HepG2 (cell line): ENCODE measurements at regions not wholly inside any gene's neighbourhood (a gene's known extent, or its start where the extent isn't known, plus 50 kb on each side); places are given as distances from the start of the nearest gene placed in this dataset.

ENCODE experiments used
- FOSL2 ChIP-seq: sonication (generic); formaldehyde crosslinking; IDR thresholded peaks from 2 replicates; pipeline ENCODE4 v1.4.0; 2020; ENCODE audit warnings: missing genetic modification reagents
- GABPA ChIP-seq, 2 experiments: IDR thresholded peaks; 2 replicates each; pipeline ENCODE4 v1.6.1; 2011 to 2016; ENCODE audit warnings: low read depth in 2 of 2, low read length in 1 of 2, missing biosample characterization in 1 of 2, missing genetic modification characterization in 1 of 2
- GTF2F1 ChIP-seq: fragments of 150-350 bp; IDR thresholded peaks from 2 replicates; pipeline ENCODE4 v1.6.1; 2014; ENCODE audit warnings: low read length
- HNRNPLL ChIP-seq: fragments of 200-400 bp; formaldehyde crosslinking; IDR thresholded peaks from 2 replicates; pipeline ENCODE4 v1.6.1; 2017; ENCODE audit warnings: mild to moderate bottlenecking, low read depth, low read length; ENCODE audit not compliant: poor library complexity, severe bottlenecking
- MYNN ChIP-seq: sonication (generic); formaldehyde crosslinking; IDR thresholded peaks from 2 replicates; pipeline ENCODE4 v1.4.0; 2020; ENCODE audit warnings: mild to moderate bottlenecking, low read depth, missing genetic modification reagents
- NCOR1 ChIP-seq: fragments of 200-600 bp; sonication (generic); IDR thresholded peaks from 2 replicates; pipeline ENCODE4 v1.7.0; 2017; ENCODE audit warnings: antibody characterized with exemption, low read length, borderline replicate concordance
- NFIC ChIP-seq: IDR thresholded peaks from 2 replicates; pipeline ENCODE4 v1.6.1; 2012; ENCODE audit warnings: mild to moderate bottlenecking, low read length, inconsistent platforms
- PBX3 ChIP-seq: sonication (generic); formaldehyde crosslinking; IDR thresholded peaks from 2 replicates; pipeline ENCODE4 v1.8.1; 2023; ENCODE audit warnings: missing genetic modification reagents, inconsistent platforms, borderline replicate concordance
- RFX5 ChIP-seq: IDR thresholded peaks from 2 replicates; pipeline ENCODE4 v1.6.1; 2011; ENCODE audit warnings: low read depth, low read length, improper control_type of control experiment
- TCF12 ChIP-seq, 2 experiments: fragments of 450-650 bp in 1 of 2; sonication (generic) in 1 of 2; formaldehyde crosslinking in 1 of 2; IDR thresholded peaks; 2 replicates each; pipeline versions ENCODE4 v1.6.1 to v1.8.0; 2017 to 2022; ENCODE audit warnings: antibody characterized with exemption in 1 of 2, mild to moderate bottlenecking in 1 of 2, missing genetic modification reagents in 1 of 2, moderate library complexity in 1 of 2
- TOPORS ChIP-seq: sonication (generic); formaldehyde crosslinking; IDR thresholded peaks from 2 replicates; pipeline ENCODE4 v1.8.0; 2023; ENCODE audit warnings: mild to moderate bottlenecking, missing genetic modification reagents
- ZBTB49 ChIP-seq: sonication (generic); formaldehyde crosslinking; IDR thresholded peaks from 2 replicates; pipeline ENCODE4 v1.4.0; 2020; ENCODE audit warnings: missing genetic modification reagents, borderline replicate concordance
- ZNF343 ChIP-seq: sonication (generic); formaldehyde crosslinking; IDR thresholded peaks from 2 replicates; pipeline ENCODE4 v1.4.0; 2020; ENCODE audit warnings: mild to moderate bottlenecking, missing genetic modification reagents
- TF ChIP-seq, protein P1 (sequence below): sonication (generic); formaldehyde crosslinking; IDR thresholded peaks from 2 replicates; pipeline ENCODE4 v1.8.1; 2023; ENCODE audit warnings: mild to moderate bottlenecking, inconsistent platforms, moderate library complexity, missing genetic modification reagents, borderline replicate concordance

- TF ChIP-seq GABPA (IDR thresholded peaks at IDR 0.05; ENCODE audit: low read depth, low read length), result no peak
- no peak for TF ChIP-seq GABPA (CRISPR knock-in tag; IDR thresholded peaks at IDR 0.05; ENCODE audit: low read depth)
- no peak for TF ChIP-seq NCOR1
- no peak for TF ChIP-seq FOSL2 (CRISPR knock-in tag)
- no peak for TF ChIP-seq PBX3 (CRISPR knock-in tag)
- TF ChIP-seq GTF2F1, result no peak
- no peak for TF ChIP-seq MYNN
- no peak for TF ChIP-seq HNRNPLL
- TF ChIP-seq ZBTB49 (CRISPR knock-in tag), result no peak
- TF ChIP-seq, protein P1, sequence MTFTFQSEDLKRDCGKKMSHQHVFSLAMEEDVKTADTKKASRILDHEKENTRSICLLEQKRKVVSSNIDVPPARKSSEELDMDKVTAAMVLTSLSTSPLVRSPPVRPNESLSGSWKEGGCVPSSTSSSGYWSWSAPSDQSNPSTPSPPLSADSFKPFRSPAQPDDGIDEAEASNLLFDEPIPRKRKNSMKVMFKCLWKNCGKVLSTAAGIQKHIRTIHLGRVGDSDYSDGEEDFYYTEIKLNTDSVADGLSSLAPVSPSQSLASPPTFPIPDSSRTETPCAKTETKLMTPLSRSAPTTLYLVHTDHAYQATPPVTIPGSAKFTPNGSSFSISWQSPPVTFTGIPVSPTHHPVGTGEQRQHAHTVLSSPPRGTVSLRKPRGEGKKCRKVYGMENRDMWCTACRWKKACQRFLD, result no peak
- no peak for TF ChIP-seq RFX5
- no peak for TF ChIP-seq TOPORS (CRISPR knock-in tag)
- no peak for TF ChIP-seq ZNF343 (CRISPR knock-in tag)
- no peak for TF ChIP-seq TCF12 (IDR thresholded peaks at IDR 0.05)
- TF ChIP-seq TCF12 (CRISPR knock-in tag; IDR thresholded peaks at IDR 0.05), result no peak
- TF ChIP-seq NFIC, result no peak
These were observed 951.6 kb downstream of the TUSC7 start for GRCh38 chr3:117660941-117661817.
